ENCODE measurements at regions not wholly inside any gene's neighbourhood (a gene's known extent, or its start where the extent isn't known, plus 50 kb on each side); places are given as distances from the start of the nearest gene placed in this dataset.

GRCh38 chr6:164195942-164196281 is 781.4 kb downstream of the QKI start:
- TF ChIP-seq, protein P1, sequence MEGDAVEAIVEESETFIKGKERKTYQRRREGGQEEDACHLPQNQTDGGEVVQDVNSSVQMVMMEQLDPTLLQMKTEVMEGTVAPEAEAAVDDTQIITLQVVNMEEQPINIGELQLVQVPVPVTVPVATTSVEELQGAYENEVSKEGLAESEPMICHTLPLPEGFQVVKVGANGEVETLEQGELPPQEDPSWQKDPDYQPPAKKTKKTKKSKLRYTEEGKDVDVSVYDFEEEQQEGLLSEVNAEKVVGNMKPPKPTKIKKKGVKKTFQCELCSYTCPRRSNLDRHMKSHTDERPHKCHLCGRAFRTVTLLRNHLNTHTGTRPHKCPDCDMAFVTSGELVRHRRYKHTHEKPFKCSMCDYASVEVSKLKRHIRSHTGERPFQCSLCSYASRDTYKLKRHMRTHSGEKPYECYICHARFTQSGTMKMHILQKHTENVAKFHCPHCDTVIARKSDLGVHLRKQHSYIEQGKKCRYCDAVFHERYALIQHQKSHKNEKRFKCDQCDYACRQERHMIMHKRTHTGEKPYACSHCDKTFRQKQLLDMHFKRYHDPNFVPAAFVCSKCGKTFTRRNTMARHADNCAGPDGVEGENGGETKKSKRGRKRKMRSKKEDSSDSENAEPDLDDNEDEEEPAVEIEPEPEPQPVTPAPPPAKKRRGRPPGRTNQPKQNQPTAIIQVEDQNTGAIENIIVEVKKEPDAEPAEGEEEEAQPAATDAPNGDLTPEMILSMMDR (IDR thresholded peaks at IDR 0.05; ENCODE audit: unreplicated experiment) = no peak
- CTCF ChIA-PET = no interaction called here
- BruUV-seq (replicated peaks) = no TSS peak

DNA sequence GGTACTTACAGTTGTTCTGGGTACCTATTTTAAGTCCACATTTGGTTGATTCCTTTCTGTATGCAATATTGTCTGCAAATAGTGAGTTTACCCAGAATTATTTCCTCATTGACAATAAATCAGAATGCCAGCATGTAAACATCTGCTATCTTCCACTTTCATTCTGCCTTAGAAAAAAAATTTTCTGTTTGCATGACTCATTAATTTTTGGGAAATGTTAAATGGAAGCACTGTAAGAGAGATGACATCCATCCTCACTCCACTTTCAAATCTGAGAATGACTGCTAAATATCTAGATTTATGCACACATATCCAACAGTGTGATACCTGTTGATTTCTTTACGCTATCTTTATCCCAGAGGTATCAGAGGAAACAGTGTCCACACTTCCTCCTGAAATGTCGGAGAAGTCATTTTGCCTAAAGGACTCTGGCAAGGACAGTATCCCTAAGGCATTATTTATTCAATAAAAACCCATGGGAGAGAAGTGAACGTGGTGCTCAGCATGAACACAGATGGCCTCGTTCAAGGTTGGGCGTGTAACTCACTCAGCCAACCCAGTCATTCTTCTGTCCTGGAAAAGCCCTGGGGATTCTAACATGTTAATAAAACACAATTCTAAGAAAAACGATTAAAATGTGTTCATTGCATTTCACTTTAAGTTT is 780.9 kb downstream of the QKI start:
- no peaks in the 10 kb centered on the region for H3K9me3 Mint-ChIP-seq (ENCODE audit: unreplicated experiment)

More at GRCh38 chr6:164195942-164196281, 781.4 kb downstream of the QKI start:
- Mint-ChIP-seq H3K27me3 (ENCODE audit: insufficient read depth, unreplicated experiment) (no peaks in the 10 kb centered on the region), H3K9me3 (ENCODE audit: unreplicated experiment) (no peaks in the 10 kb centered on the region), H3K27ac (ENCODE audit: low read depth, unreplicated experiment) (no peak overlapping the region), H3K4me3 (ENCODE audit: unreplicated experiment) (no peak overlapping the region), H3K36me3 (ENCODE audit: insufficient read depth, unreplicated experiment) (no peaks in the 10 kb centered on the region), H3K4me1 (ENCODE audit: insufficient read depth, unreplicated experiment) (peaks cover 14% of the 10 kb centered on the region)
- POLR2A ChIA-PET = no interaction called here
- intact Hi-C loops (cut with micrococcal nuclease) = no loop called here
- no peak for DNase-seq (ENCODE audit: unreplicated experiment)

DNA sequence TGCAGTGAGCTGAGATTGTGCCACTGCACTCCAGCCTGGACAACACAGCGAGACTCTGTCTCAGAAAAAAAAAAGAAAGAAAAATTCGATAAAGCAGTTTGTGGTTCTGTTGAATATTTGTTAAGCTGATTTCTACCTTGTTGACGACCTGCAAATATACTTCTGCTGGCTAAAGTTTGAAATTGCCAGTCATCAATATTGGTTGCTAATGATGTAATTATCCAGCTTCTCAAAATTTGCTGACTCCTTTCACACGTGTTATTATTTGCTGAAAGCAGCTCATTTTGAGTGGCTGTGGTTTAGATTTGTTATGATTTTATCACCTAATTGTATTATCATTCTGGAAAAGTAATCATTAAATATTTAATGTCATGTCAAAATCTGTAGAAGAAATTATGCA is 774.3 kb downstream of the QKI start:
- no peak overlapping the region for H3K4me3 Mint-ChIP-seq (ENCODE audit: unreplicated experiment)
- CTCF ChIA-PET = interaction anchor here (0.6 to 1.1 kb wide), 3 partner anchors 14 to 799 kb away, joined by 3 to 5 read pairs (median 3); no protein-coding TSS in a partner anchor

More for the DNA sequence above, 780.9 kb downstream of the QKI start:
- Mint-ChIP-seq H3K27me3 (ENCODE audit: insufficient read depth, unreplicated experiment) (no peaks in the 10 kb centered on the region), H3K4me1 (ENCODE audit: insufficient read depth, unreplicated experiment) (peaks cover 14% of the 10 kb centered on the region), H3K4me3 (ENCODE audit: unreplicated experiment) (no peak overlapping the region), H3K27ac (ENCODE audit: low read depth, unreplicated experiment) (no peak overlapping the region), H3K36me3 (ENCODE audit: insufficient read depth, unreplicated experiment) (no peaks in the 10 kb centered on the region)
- POLR2A ChIA-PET = no interaction called here
- CTCF ChIA-PET = interaction anchor here (0.6 kb wide), 1 partner anchor 527 kb away, joined by 3 read pairs; no protein-coding TSS in a partner anchor
- intact Hi-C loops (cut with micrococcal nuclease) = no loop called here
- TF ChIP-seq, protein P1 (IDR thresholded peaks at IDR 0.05; ENCODE audit: unreplicated experiment) = no peak
- no peak for DNase-seq (ENCODE audit: unreplicated experiment)
- BruUV-seq (replicated peaks) = no TSS peak

DNA sequence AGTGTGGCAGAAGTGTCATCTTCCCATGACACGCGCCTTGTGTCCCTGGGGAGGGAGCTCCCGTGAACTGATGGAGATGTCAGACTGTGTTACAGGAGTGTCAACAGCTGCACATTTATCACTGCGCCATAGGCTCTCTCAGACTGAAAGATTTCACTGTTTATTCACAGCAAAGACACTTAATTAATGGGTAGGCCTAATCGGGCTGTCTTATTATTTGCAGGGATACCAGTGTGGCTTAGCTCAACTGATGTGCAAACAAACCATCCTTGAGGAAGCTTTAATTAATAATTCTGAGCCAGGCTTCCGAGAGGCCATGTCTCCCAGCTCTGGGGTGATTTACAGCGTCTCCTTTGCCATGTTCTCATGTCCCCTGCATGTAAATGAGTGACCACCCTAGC is 771.0 kb downstream of the QKI start:
- no TSS peak for BruUV-seq (replicated peaks)
- no peak for DNase-seq (ENCODE audit: unreplicated experiment)
- TF ChIP-seq, protein P1 (IDR thresholded peaks at IDR 0.05; ENCODE audit: unreplicated experiment) = no peak
- Mint-ChIP-seq H3K27ac (ENCODE audit: low read depth, unreplicated experiment) (no peak overlapping the region), H3K4me3 (ENCODE audit: unreplicated experiment) (no peak overlapping the region), H3K9me3 (ENCODE audit: unreplicated experiment) (peaks cover 9% of the 10 kb centered on the region), H3K27me3 (ENCODE audit: insufficient read depth, unreplicated experiment) (no peaks in the 10 kb centered on the region), H3K4me1 (ENCODE audit: insufficient read depth, unreplicated experiment) (no peaks in the 10 kb centered on the region), H3K36me3 (ENCODE audit: insufficient read depth, unreplicated experiment) (no peaks in the 10 kb centered on the region)
- ChIA-PET CTCF (no interaction called here), POLR2A (no interaction called here)
- intact Hi-C loops (cut with micrococcal nuclease) = no loop called here

More for the DNA sequence above, 774.3 kb downstream of the QKI start:
- POLR2A ChIA-PET = interaction anchor here (0.9 kb wide), 2 partner anchors 8 to 21 kb away, joined by 3 read pairs; no protein-coding TSS in a partner anchor
- Mint-ChIP-seq H3K9me3 (ENCODE audit: unreplicated experiment) (no peaks in the 10 kb centered on the region), H3K27me3 (ENCODE audit: insufficient read depth, unreplicated experiment) (no peaks in the 10 kb centered on the region), H3K4me1 (ENCODE audit: insufficient read depth, unreplicated experiment) (no peaks in the 10 kb centered on the region), H3K27ac (ENCODE audit: low read depth, unreplicated experiment) (no peak overlapping the region), H3K36me3 (ENCODE audit: insufficient read depth, unreplicated experiment) (no peaks in the 10 kb centered on the region)
- no TSS peak for BruUV-seq (replicated peaks)
- no peak for DNase-seq (ENCODE audit: unreplicated experiment)
- TF ChIP-seq, protein P1 (IDR thresholded peaks at IDR 0.05; ENCODE audit: unreplicated experiment) = no peak
- intact Hi-C loops (cut with micrococcal nuclease) = no loop called here
